ENCODE measurements at regions not wholly inside any gene's neighbourhood (a gene's known extent, or its start where the extent isn't known, plus 50 kb on each side); places are given as distances from the start of the nearest gene placed in this dataset.

- no peak for TF ChIP-seq CTCF (IDR thresholded peaks at IDR 0.05; ENCODE audit: low read length)
- TF ChIP-seq EZH2phosphoT487 (IDR thresholded peaks at IDR 0.05; ENCODE audit: low read length), result no peak
- no peak for TF ChIP-seq EZH2 (optimal IDR thresholded peaks at IDR 0.05; ENCODE audit: low read depth, low read length)
These were observed 147.1 kb upstream of the GBE1 start for GRCh38 chr3:81908561-81908960.

Data from MM.1S (cell line).